Esophagus squamous epithelium (tissue), 4 donors: ENCODE measurements at regions not wholly inside any gene's neighbourhood (a gene's known extent, or its start where the extent isn't known, plus 50 kb on each side); places are given as distances from the start of the nearest gene placed in this dataset.

ENCODE experiments used
- POLR2A ChIP-seq, 4 donors: fragments of 450-650 bp; IDR thresholded peaks; one replicate each; pipeline ENCODE4 v1.6.1; 2017; ENCODE audit warnings: antibody characterized with exemption in 4 of 4, mild to moderate bottlenecking in 4 of 4, moderate library complexity in 3 of 4
- TF ChIP-seq, protein P1 (sequence below), 6 experiments: fragments of 450-650 bp in 4 of 6; fragments of 200-600 bp in 2 of 6; sonication (generic) in 2 of 6; IDR thresholded peaks; one replicate each; pipeline ENCODE4 v1.5.1; 2016 to 2019; ENCODE audit warnings: antibody characterized with exemption in 6 of 6, mild to moderate bottlenecking in 4 of 6, moderate library complexity in 4 of 6

DNA sequence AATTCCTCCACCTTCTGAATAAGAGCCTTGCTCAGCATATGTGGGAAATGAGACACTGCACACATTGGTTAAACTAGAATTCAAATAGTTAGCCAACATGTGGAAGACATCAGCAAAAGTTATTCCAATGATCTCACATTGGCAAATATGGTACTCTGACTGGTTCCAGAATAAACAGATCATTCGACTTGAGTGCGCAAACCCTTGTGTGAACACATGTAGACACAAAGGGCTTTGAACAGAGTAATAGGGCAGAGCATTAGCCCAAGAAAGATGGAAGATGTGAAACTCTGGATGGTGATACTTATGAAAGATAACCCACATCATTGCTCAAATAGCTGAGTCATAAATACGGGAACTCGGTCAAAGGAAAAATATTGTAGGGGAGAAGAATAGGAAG lies 1133.4 kb upstream of the SEL1L start:
- TF ChIP-seq, protein P1, sequence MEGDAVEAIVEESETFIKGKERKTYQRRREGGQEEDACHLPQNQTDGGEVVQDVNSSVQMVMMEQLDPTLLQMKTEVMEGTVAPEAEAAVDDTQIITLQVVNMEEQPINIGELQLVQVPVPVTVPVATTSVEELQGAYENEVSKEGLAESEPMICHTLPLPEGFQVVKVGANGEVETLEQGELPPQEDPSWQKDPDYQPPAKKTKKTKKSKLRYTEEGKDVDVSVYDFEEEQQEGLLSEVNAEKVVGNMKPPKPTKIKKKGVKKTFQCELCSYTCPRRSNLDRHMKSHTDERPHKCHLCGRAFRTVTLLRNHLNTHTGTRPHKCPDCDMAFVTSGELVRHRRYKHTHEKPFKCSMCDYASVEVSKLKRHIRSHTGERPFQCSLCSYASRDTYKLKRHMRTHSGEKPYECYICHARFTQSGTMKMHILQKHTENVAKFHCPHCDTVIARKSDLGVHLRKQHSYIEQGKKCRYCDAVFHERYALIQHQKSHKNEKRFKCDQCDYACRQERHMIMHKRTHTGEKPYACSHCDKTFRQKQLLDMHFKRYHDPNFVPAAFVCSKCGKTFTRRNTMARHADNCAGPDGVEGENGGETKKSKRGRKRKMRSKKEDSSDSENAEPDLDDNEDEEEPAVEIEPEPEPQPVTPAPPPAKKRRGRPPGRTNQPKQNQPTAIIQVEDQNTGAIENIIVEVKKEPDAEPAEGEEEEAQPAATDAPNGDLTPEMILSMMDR (IDR thresholded peaks at IDR 0.05), result no peak
- no peak for TF ChIP-seq POLR2A (IDR thresholded peaks at IDR 0.05)
